GM13977 (cell line): ENCODE measurements at regions not wholly inside any gene's neighbourhood (a gene's known extent, or its start where the extent isn't known, plus 50 kb on each side); places are given as distances from the start of the nearest gene placed in this dataset.

Experiments
- DNase-seq: peaks from one replicate; pipeline ENCODE4 v3.0.0; 2012; ENCODE audit warnings: low spot score
- CTCF ChIP-seq: IDR thresholded peaks from 2 replicates; pipeline ENCODE4 v1.5.1; 2012; ENCODE audit warnings: mild to moderate bottlenecking, control low read depth; ENCODE audit not compliant: insufficient read depth; ENCODE audit errors: extremely low read depth, missing control alignments
- in situ Hi-C: fragments of 300-500 bp; cut with MboI; formaldehyde crosslinking; loops from one replicate; pipeline ENCODE4 v1.12.0; 2022; ENCODE audit warnings: low sequenced_read_pairs, low pct_unique_long_range_greater_than_20kb, mixed read lengths, inconsistent platforms; ENCODE audit not compliant: unreplicated experiment

GRCh38 chr11:129312730-129313503, 62.7 kb upstream of the BARX2 start:
- no peak for TF ChIP-seq CTCF
- DNase-seq = no peak
- in situ Hi-C loops = loop anchor here (25.0 kb wide), 1 partner anchor 201 kb away; no protein-coding TSS in a partner anchor

- in situ Hi-C loops = loop anchor here (25.0 kb wide), 1 partner anchor 196 kb away; no protein-coding TSS in a partner anchor
- TF ChIP-seq CTCF = no peak
- no peak for DNase-seq
Measured at GRCh38 chr11:129308241-129308865, 67.3 kb upstream of the BARX2 start.

DNA sequence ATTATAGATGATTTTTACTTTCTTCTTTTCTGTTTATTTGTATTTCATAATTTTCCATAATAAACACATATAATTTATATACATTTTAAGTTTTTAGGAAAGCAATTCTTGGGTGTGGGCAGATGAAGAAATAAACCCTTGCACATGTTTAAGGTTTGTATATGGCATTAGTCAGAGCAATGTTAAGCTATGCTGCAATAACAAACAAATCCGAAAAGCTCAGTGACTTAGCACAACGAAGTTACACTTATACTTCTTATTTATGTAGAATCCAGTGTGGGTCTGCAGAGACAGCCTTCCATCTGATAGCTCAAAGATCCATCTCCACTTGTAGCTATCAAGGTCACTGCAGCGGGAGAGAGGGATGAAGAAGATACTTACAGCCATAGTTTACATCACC, 68.5 kb upstream of the BARX2 start:
- TF ChIP-seq CTCF = no peak

DNA sequence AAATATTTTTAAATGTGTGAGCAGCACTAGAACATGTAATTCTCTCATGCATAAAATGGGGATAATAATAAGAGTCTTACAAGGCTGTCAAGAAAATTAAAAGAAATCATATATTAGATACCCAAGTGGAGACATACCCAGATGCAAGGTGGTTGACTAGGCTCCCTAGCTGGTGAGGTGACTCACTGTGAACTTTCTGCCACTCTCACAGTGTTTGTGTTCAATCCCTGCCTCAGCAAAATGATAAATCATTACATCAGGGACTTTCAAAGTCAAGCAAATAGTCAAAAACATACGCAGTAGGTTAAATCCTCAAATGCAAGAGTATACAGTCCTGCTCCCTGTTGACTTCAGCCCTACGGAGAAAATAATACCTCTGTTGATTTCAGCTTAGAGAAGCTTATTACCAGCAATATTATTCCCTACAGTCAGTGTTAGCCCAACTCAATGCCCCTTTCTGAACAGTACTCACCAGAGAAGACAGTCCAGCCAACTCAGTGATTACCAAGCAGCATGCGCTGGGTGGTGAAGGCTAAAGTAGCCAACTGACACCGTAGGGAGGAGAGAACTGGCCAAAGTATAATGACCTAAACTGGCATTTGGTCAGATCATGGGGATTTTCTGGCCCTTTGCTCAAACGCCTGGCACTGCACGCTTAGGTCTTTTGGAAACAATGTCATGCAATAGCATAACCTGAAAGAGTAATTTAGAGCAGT, 73.1 kb upstream of the BARX2 start:
- TF ChIP-seq CTCF = no peak
- no peak for DNase-seq
- in situ Hi-C loops = loop anchor here (25.0 kb wide), 1 partner anchor 190 kb away; no protein-coding TSS in a partner anchor

More for the DNA sequence above, 68.5 kb upstream of the BARX2 start:
- in situ Hi-C loops = loop anchor here (25.0 kb wide), 1 partner anchor 195 kb away; no protein-coding TSS in a partner anchor
- no peak for DNase-seq

DNA sequence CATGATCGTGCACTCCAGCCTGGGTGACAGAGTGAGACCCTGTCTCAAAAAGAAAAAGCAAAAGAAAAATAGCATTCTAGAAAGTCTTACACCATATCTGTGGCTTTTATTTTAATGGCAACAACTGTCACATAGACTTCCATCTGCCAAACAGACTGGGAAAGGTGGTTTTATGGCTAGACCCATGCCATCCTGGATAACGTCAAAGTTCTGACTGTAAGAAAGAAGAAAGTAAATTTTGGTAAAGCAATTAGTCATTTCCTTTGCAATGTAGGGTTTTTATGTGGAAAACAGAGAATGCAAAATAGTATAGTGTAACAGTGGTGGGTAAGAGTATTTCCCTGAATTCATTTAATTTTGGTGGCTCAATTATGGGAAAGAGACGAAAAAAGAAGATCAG, 75.5 kb upstream of the BARX2 start:
- TF ChIP-seq CTCF = no peak
- in situ Hi-C loops = loop anchor here (25.0 kb wide), 1 partner anchor 188 kb away; no protein-coding TSS in a partner anchor
- no peak for DNase-seq

GRCh38 chr11:129298988-129299387, 76.7 kb upstream of the BARX2 start:
- no peak for DNase-seq
- in situ Hi-C loops = no loop called here

More at GRCh38 chr11:129298988-129299387, 76.7 kb upstream of the BARX2 start:
- TF ChIP-seq CTCF = no peak
